Ecto neural progenitor cell (in vitro differentiated cells): ENCODE measurements at regions not wholly inside any gene's neighbourhood (a gene's known extent, or its start where the extent isn't known, plus 50 kb on each side); places are given as distances from the start of the nearest gene placed in this dataset.
"Not testable (repeated sequence)": the region's sequence is repeated elsewhere in the genome, so short reads cannot be mapped to it uniquely, and the experiment has no call there.

Experiments
- DNase-seq: peaks from one replicate; pipeline ENCODE4 v3.0.0-alpha.2; 2018; ENCODE audit warnings: low spot score

DNA sequence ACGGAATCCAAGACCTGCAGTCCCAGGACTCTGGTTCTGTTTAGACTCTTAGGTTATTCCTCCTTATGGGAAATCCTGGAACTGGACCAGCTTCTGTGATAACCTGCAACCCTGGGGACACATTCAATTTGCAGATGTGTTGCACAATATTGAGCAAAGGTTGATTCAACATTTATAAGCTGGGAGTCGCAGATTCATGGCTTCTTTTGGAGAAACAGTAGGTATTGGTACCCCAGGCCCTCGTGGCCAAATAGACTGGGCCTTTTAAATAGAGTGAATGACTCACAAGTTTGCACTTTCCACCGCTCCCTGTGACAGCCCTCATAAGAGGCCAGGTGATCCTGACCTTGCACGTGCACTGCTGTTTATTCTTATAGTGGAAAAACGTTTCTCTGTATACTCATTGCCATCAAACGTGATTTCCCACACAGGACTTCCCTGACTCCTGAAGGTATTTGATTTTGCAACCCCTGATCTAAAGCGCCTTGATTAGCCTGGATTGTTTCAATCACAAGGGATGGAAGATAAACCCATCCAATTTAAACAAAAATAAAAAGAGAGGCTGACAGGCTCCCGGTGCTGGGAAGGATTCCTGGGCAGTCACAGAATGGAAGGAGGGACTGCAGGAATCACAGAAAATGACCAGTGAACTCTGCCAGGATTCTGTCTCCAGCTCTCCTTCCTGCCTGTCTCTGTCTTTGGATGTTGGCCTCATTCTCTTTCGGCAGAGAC lies 98.0 kb downstream of the VCPKMT start:
- no peak for DNase-seq

DNA sequence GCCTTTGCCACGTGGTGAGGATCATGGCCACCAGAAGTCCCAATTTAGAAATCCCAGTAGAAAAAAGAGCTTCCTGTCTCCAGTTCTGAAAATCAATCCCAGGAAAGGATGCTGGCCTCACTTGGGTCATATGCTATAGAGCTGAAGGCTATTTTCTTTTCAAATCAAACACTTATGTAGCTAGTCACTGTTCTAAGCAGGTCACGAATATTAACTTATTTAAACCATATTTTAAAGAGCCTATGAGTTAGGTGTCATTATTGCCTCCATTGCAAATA lies 97.5 kb downstream of the VCPKMT start:
- DNase-seq: no peak

DNA sequence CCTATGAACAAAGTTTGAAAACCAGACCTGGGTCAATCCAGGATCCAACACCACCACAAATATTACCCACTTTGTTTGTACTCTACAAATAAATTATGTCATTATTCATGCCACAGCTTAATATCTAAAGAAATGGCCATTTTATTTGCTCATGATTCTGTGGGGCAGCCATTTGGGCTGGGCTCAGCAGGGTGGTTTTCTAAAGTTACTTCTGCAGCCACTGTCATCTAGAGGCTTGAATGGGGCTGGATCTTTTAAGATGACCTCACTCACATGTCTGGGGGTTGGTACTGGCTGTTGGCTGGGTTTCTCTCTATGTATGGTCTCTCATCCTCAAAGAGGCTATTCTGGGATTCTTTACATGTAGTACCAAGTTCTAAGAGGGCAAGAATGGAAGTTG lies 96.2 kb downstream of the VCPKMT start:
- no peak for DNase-seq

DNA sequence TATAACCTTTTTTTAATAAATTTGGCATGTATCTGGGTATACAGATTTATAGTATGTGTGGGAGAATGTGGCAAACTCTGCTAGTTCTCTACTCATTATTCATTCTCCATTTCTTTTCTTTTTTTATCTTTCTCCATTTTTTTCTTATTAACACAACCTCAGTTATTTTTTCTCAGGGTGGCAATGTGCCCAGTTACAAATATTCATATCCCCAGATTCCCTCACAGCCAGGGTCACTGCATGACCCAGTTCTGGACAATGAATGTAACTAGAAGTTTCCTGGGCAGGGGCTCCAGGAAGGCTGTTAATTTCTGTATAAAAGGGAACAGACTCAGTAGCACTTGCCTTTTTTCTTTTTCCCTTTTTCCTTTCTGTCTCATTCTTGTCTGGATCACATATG lies 95.6 kb downstream of the VCPKMT start:
- no peak for DNase-seq

DNA sequence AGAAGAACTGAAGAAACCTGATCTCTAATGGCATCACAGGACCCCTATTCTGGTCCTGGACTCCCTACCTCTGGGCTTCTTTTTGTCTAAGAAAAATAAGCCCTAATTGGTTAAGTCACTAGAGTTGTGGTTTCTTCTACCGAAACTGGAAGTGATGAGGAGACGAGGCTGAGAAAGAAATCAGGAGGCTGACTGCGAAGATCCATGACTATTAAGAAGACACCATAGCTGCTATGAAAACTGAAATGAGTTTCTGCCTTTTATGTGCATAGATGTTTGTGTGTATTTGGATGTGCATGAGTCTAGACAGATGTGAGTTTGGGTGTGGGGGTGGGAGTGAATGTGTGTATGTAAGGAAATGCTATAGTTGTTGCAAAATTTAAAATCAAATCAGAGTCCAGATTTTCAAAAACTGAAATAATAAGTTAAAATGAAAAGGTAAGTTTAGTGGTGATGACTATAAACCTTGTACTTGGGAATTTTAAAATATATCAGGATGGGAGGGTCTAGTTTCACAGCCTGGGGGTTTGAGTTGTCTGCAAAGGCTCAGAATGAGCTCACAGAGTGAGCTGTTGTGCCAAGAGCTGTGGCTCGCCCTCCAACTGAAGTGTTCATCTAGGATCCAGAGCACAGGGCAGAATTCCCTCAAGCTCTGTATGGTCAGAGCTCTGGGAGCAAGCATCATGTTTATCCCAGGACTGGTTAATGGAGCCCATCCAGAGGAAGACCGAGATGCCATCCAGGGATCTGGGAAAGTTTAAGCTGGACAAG lies 94.9 kb downstream of the VCPKMT start:
- no peak for DNase-seq

DNA sequence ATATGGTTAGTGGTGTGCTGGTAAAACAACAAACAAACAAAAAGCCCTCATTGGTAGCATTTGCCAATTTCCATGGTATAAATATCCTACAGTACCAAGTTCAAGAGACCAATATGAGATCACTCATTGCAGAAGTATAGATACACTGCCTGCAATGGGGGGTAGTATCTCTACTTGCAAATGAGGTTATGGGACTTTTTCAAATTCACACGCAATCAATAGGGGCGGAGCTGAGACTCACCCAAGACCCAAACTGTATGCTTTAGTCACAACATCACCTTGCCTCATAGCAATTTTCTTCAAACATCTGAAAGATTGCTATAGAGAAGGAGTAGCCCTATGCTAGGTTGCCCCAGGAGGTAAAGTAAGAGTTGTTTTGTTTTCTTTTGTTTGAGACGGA lies 93.7 kb downstream of the VCPKMT start:
- no peak for DNase-seq

DNA sequence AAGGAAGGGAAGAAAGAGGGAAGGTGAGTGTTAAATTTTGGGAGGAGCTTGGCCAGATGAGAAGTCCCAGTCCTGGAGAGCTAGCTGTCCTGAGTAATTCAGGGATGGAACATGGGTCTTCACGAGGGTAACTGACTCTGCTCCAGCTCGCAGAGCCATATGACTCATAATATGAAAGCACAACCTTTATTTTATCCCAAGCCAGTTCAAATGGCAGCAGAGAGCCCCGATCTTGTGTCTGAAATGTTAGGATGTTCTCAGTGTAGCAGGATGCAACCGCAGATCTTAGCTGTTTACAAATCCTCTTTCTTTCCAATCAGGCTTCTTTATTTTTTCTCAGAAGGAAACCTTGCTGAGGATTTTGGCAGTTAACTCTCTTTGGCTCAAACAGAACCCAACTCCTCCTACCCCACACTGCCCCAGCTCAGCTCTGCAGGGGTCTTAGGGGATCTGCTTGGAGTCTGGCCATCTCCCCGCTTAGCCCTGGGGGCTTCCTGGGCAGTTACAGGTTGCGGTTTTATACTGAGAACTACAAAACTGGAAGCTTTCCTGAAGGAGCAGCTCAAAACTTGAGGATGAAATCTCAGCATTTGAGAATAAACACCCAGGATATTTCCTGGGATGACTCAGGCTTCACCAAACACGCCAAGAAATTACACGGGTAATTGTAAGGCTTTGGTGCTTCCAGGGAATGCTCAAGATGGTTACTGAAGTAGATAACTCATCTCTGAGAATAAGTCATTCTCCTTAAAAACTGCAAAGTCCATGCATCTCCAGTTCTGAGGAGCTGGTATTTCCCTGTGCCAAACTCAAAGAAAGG lies 92.5 kb downstream of the VCPKMT start:
- DNase-seq: no peak

DNA sequence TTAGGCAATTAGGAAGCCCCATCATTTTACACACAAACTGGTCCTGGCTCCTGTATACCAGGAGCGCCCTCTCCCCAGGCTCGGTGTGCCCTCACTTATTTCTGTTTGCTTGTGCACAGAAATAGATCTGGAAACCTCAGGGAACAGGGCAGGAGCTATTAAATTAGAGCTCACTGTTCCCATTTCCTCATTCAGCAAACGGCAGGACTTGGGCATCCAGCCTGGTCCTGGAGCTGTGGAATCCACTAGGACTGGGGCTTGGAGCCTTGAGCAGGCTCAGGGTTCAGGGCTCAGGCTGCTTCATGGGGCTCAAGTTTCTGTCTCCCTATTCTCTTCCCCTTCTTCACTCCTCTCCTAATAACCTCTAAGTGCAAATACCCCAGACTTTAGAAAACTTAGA lies 91.3 kb downstream of the VCPKMT start:
- DNase-seq: no peak

DNA sequence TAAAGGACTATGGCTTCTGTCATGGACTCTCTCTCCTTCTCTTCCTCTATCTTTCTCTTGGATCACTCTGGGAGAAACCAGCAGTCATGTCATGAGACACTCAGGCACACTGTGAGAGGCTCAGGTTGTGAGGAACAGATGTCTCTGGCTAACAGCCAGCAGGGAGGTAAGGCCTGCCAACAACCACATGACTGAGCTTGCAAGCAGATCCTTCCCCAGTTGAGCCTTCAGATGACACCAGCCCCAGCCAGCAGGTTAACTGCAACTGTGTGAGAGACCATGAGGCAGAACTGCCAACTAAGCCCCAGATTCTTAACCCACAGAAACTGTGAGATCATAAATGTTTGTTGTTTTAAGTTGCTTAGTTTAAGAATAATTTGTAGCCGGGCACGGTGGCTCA lies 90.6 kb downstream of the VCPKMT start:
- DNase-seq: no peak

DNA sequence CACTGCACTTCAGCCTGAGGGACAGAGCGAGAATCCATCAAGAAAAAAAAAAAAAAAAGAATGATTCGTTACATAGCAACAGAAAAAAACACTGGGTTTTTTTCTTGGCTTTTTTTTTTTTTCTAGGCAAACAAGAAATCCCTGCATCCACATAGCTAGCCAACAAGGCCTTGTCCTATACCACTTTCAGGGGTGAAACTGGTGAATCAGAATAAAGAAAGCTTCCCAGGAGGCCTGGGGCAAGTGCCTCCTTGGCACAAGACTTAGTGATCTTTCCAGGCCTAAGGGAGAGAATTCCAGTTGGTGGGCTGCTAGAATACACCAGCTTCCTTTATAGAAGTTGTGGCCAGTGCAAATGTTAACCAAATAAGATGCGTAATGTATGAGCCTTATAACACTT lies 90.0 kb downstream of the VCPKMT start:
- DNase-seq: no peak

DNA sequence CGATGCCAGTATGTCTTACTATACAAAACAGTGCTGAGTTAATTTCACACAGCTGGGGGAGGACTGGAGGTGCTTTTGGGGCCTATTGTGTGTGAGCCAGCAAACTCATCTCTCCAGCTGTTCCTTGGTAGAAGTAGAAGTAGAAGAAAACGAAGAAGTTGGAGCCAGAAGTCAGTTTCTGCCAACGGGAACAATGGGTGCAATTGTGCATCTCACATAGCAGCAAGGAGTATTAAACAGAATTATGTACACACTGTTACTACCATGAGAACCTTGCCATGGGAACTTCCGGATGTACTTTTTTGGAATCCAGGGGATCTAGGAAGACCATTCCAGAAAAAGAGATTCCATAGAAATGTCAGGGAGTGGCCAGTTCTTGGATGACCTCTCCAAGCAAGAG lies 88.6 kb downstream of the VCPKMT start:
- no peak for DNase-seq

DNA sequence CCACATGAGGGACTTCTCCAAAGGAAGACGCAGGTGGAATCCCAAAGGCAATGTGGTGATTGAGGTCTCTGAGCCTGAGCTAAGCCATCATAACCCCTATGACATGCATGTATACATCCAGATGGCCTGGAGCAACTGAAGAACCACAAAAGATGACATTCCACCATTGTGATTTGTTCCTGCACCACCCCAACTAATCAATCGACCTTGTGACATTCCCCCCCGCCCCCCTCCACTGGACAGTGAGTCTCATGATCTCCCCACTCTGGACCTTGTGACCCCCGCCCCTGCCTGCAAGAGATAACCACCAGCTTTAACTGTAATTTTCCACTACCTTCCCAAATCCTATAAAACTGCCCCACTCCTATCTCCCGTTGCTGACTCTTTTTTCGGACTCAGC lies 87.9 kb downstream of the VCPKMT start:
- no peak for DNase-seq

DNA sequence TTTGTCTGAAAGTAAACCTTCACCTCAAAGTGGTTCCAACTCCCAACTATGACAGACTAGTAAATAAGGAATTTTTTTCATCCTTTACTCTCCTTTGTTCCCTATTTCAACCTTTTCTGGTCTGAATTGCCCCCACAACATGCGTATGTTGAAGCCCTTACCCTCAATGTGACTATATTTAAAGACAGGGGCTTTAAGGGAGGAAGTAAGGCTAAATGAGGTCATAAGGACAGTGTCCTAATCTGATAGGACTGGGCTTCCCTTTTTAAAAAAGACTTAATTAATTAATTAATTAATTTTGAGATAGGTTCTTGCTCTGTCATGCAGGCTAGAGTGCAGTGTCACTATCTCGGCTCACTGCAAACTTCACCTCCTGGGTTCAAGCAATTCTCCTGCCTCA lies 86.3 kb downstream of the VCPKMT start:
- no peak for DNase-seq

DNA sequence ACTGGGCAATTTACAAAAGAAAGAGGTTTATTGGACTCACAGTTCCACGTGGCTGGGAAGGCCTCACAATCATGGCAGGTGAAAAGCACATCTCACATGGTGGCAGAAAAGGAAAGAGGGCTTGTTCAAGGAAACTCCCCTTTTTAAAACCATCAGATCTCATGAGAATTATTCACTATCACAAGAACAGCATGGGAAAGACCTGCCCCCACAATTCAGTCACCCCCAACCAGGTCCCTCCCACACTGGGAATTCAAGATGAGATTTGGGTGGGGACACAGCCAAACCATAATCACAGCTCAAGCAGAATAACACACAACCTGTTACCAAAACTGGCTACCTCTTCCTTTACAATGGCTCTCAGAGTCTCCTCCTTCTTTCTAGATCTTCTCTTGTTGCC lies 85.5 kb downstream of the VCPKMT start:
- not testable (repeated sequence) for DNase-seq

DNA sequence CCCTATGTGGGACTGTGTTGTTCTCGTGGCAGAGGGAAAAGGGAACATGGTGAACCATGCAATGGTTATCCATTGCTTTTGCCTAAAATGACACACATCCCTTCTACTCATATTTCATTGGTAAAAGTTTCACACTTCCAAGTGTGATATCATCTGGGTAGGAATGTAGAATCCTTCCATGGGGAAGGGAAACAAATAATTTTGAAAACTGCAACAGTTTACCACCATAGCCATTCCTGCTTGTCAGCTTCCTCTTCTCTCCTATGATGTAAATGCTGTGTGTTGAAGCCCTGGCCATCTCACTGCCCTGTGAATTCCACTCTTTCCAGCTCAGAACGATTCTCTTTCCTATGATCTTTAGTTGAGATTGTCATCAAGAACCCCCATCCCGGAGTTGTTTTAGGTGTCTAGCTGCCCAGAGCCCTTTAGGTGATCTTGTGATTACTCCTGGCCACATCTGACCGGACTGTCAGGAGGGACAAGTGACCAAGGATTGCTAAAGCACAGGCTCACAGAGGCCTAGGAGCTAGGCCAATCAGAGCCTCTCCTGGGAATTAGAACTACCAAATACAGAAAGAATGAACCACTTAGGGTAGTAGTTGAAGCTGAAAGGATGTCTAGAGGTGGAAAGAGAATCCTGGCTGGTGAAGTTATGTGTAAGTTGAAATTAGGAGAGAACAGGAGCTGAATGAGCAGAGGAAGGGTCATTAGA lies 84.6 kb downstream of the VCPKMT start:
- DNase-seq: no peak

DNA sequence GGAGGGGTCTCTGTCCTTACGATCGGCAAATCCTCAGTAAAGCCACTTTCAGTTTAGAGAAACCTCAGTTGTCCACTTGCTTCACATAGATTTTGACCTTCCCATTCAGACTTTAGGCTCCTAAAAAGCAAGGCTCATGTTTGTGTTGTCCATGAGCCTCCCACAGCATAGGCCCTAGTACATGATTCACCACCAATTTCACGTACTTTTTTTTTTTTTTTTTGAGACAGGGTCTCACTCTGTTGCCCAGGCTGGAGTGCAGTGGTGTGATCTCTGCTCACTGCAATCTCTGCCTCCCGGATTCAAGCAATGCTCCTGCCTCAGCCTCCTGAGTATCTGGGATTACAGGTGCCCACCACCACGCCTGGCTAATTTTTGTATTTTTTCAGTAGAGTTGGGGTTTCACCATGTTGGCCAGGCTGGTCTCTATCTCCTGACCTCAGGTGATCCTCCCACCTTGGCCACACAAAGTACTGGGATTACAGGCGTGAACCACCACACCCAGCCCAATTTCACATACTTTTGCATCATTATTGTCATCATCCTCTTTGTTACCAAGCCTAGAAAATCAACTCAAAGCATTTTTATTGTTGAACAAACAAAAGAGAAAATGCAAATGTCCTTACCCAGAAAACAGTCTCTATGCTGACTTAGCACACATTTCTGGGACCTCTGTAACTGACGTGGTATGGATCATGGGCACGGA lies 83.8 kb downstream of the VCPKMT start:
- not testable (repeated sequence) for DNase-seq

DNA sequence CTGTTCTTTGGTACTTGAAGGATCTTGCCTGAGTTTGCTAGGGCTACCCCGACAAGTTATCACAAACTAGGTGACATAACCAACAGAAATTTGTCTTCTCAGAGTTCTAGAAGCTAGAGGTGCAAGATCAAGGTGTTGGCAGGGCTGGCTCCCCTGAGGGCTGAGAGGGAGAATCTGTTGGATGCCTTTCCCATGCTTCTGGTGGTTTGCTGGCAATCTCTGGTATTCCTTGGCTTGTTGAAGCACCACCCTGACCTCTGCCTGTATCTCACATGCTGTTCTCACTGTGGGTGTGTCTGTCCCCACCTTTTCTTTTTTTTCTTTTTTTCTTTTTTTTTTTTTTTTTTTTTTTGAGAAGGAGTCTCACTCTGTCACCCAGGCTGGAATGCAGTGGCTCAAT lies 81.2 kb downstream of the VCPKMT start:
- DNase-seq: no peak

DNA sequence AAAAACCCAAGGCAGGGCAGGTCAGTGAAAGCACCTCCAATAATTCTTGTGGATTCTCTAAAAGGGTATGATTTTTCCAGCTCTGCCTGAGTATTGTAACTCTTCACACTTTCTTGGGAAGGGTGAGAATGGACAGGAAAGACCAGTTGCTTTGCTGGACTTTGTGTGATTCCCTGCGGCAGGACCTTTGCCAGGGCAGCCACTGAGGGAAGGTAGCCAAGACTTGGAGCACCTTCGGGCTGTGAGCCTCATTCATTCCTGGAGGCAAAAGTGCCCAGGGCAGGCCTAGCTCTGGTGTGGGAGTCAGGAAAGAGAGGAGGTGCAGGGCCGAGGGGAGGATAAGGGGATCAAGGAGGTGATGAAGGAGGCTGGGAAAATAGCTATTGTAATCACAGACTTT lies 80.2 kb downstream of the VCPKMT start:
- no peak for DNase-seq

DNA sequence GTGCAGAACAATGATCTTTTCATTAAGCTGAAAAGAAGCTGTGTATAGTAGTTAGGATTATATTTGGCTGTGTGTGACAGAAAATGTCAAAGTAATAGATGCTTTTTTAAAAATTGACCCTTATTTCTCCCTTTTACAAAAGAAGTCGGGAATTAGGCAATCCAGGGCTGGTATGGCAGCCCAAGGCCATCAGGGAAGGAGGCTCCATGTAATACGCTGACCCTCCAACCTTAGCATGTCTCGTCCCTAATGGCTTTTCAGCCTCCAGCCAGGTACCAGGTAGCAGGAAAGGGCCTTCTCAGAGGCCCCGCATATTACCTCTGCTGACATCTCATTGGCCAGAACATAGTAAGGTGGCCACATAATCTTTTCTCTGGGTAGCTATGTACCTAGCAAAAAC lies 79.7 kb downstream of the VCPKMT start:
- no peak for DNase-seq

DNA sequence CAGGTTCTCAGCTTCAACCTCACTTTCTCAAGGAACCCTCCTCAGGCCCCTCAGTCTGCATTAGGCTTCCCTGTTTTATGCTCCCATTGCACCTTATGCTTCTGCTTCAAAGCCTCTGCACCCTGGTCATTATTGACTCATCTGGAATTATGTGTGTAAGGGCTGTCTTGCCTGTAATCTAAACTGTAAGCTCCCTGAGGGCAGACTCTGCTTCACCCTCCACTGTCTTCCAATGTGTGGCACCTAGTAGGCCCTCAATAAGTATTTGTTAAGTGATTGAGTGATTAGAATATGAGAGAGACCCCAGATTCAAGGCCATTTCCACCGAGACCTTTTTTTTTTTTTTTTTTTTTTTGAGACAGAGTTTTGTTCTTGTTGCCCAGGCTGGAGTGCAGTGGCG lies 79.1 kb downstream of the VCPKMT start:
- DNase-seq: no peak

DNA sequence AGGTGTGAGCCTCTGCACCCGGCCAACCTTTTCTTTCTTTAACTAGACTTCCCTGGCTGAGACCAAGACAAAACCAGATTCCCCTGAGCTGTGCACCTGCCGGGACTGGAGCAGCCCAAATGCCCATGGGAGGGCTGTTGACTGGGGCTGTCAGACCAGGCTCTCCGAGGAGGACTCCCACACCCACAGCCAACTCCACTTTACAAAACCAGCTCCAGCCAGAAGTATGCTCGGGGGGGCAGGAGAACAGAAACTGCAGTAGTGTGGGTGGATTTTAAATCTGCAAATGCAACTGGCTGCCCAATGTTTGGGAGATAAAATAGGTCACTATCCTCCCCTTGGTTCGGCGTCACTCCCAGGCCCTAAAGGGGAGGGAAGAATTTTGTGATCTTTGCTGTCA lies 78.5 kb downstream of the VCPKMT start:
- no peak for DNase-seq
